ENCODE measurements at regions not wholly inside any gene's neighbourhood (a gene's known extent, or its start where the extent isn't known, plus 50 kb on each side); places are given as distances from the start of the nearest gene placed in this dataset.
"Not testable (repeated sequence)": the region's sequence is repeated elsewhere in the genome, so short reads cannot be mapped to it uniquely, and the experiment has no call there.

DNA sequence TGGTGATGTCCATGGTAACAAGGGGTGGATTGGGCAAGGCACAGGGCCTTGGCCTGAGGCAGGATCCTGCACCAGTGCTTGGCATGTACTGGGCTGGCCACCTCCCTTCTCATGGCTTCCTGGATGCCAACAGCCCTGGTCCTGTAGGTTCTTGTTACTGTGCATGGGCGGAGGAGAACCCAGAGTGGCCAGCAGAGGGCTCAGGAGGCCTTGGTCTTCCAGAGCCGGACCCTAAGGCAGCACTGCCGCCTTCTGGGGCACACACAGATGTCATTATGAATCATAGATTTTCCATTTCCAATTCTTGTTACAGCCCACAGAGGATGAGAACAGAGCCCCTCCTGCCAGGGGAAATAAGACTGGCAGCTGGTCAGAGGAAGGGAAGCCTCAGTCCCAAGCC lies 122.7 kb downstream of the ZNF267 start:
- TF ChIP-seq, protein P1, sequence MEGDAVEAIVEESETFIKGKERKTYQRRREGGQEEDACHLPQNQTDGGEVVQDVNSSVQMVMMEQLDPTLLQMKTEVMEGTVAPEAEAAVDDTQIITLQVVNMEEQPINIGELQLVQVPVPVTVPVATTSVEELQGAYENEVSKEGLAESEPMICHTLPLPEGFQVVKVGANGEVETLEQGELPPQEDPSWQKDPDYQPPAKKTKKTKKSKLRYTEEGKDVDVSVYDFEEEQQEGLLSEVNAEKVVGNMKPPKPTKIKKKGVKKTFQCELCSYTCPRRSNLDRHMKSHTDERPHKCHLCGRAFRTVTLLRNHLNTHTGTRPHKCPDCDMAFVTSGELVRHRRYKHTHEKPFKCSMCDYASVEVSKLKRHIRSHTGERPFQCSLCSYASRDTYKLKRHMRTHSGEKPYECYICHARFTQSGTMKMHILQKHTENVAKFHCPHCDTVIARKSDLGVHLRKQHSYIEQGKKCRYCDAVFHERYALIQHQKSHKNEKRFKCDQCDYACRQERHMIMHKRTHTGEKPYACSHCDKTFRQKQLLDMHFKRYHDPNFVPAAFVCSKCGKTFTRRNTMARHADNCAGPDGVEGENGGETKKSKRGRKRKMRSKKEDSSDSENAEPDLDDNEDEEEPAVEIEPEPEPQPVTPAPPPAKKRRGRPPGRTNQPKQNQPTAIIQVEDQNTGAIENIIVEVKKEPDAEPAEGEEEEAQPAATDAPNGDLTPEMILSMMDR (conservative IDR thresholded peaks at IDR 0.05 in 1 of 2, IDR thresholded peaks at IDR 0.05 in 1 of 2; ENCODE audit: extremely low read depth in 1 of 2, insufficient read depth in 1 of 2, low read depth in 1 of 2, low read length in 2 of 2), result peak in 1 of 2 donors; percentile 4
- TF ChIP-seq EZH2 (IDR thresholded peaks at IDR 0.05; ENCODE audit: borderline replicate concordance, low read length), result not testable (repeated sequence)
